HEK293 (cell line): ENCODE measurements at regions not wholly inside any gene's neighbourhood (a gene's known extent, or its start where the extent isn't known, plus 50 kb on each side); places are given as distances from the start of the nearest gene placed in this dataset.

Experiments used
- CTCF ChIA-PET: fragments of 350-600 bp; formaldehyde crosslinking; extraction: SDS; loops from one replicate; lab custom pipeline; 2021; ENCODE audit warnings: antibody characterized with exemption; lab: Yijun Ruan, JAX
- POLR2A ChIA-PET: fragments of 300-600 bp; formaldehyde crosslinking; extraction: SDS; loops from one replicate; lab custom pipeline; 2020; ENCODE audit warnings: antibody characterized with exemption, inconsistent platforms; lab: Yijun Ruan, JAX
- H3K27ac ChIP-seq: fragments of 200-500 bp; sonication (Bioruptor generic); 2 replicates; pipeline ENCODE4 v1.5.1; 2014; ENCODE audit warnings: low read depth, low read length, control low read depth, inconsistent platforms; ENCODE audit errors: extremely low read depth
- H3K36me3 ChIP-seq, 2 experiments: fragments of 200-500 bp in 1 of 2; sonication (Bioruptor generic) in 1 of 2; 1 replicate in 1 of 2; 2 replicates in 1 of 2; pipeline ENCODE4 v1.5.1; 2014 to 2017; ENCODE audit warnings: inconsistent platforms in 2 of 2, low read length in 2 of 2; ENCODE audit not compliant: control insufficient read depth in 2 of 2, insufficient read depth in 1 of 2
- H3K4me1 ChIP-seq: fragments of 200-500 bp; sonication (Bioruptor generic); 2 replicates; pipeline ENCODE4 v1.5.1; 2014; ENCODE audit warnings: mild to moderate bottlenecking, low read length, inconsistent platforms; ENCODE audit not compliant: control insufficient read depth, insufficient read depth
- H3K4me3 ChIP-seq: 2 replicates; pipeline ENCODE4 v1.5.1; 2011; ENCODE audit warnings: low read depth, mild to moderate bottlenecking, control low read depth, low read length, moderate library complexity
- H3K9me3 ChIP-seq: fragments of 200-500 bp; sonication (Bioruptor generic); 2 replicates; pipeline ENCODE4 v1.5.1; 2014; ENCODE audit warnings: low read depth, low read length, inconsistent platforms; ENCODE audit not compliant: control insufficient read depth, insufficient read depth
- EGR2 ChIP-seq: fragments of 450-650 bp; formaldehyde crosslinking; IDR thresholded peaks from 2 replicates; pipeline ENCODE4 v1.5.1; 2016; ENCODE audit warnings: low read depth, missing biosample characterization, missing genetic modification characterization
- GLI2 ChIP-seq: fragments of 450-650 bp; formaldehyde crosslinking; IDR thresholded peaks from 2 replicates; pipeline ENCODE4; 2017; ENCODE audit warnings: missing biosample characterization, missing genetic modification characterization, low read depth, borderline replicate concordance
- GLI4 ChIP-seq: fragments of 450-650 bp; formaldehyde crosslinking; IDR thresholded peaks from 2 replicates; pipeline ENCODE4 v1.5.1; 2016; ENCODE audit warnings: missing biosample characterization, missing genetic modification characterization
- GLIS2 ChIP-seq: fragments of 450-650 bp; formaldehyde crosslinking; IDR thresholded peaks from 2 replicates; pipeline ENCODE4 v1.5.1; 2016; ENCODE audit warnings: missing biosample characterization, missing genetic modification characterization
- MYNN ChIP-seq: fragments of 450-650 bp; formaldehyde crosslinking; IDR thresholded peaks from 2 replicates; pipeline ENCODE4 v1.5.1; 2016; ENCODE audit warnings: missing biosample characterization, missing genetic modification characterization, borderline replicate concordance
- OVOL3 ChIP-seq: fragments of 450-650 bp; formaldehyde crosslinking; IDR thresholded peaks from 2 replicates; pipeline ENCODE4 v1.5.1; 2016; ENCODE audit warnings: missing biosample characterization, missing genetic modification characterization
- SCRT2 ChIP-seq: fragments of 450-650 bp; formaldehyde crosslinking; IDR thresholded peaks from 2 replicates; pipeline ENCODE4 v1.5.1; 2016; ENCODE audit warnings: missing biosample characterization, missing genetic modification characterization
- ZBTB49 ChIP-seq: fragments of 450-650 bp; formaldehyde crosslinking; IDR thresholded peaks from 2 replicates; pipeline ENCODE4 v1.5.1; 2016; ENCODE audit warnings: missing biosample characterization, missing genetic modification characterization, low read depth
- ZBTB8A ChIP-seq: fragments of 450-650 bp; formaldehyde crosslinking; IDR thresholded peaks from 2 replicates; pipeline ENCODE4 v1.5.1; 2016; ENCODE audit warnings: missing biosample characterization, missing genetic modification characterization
- ZFHX2 ChIP-seq: fragments of 450-650 bp; formaldehyde crosslinking; conservative IDR thresholded peaks from 2 replicates; pipeline ENCODE4 v1.5.1; 2016; ENCODE audit warnings: missing biosample characterization, missing genetic modification characterization
- ZFP3 ChIP-seq: fragments of 450-650 bp; formaldehyde crosslinking; IDR thresholded peaks from 2 replicates; pipeline ENCODE4 v1.5.1; 2016; ENCODE audit warnings: low read depth, missing biosample characterization, missing genetic modification characterization
- ZNF121 ChIP-seq: fragments of 450-650 bp; formaldehyde crosslinking; IDR thresholded peaks from 2 replicates; pipeline ENCODE4 v1.5.1; 2016; ENCODE audit warnings: missing biosample characterization, missing genetic modification characterization
- ZNF138 ChIP-seq: fragments of 450-650 bp; formaldehyde crosslinking; IDR thresholded peaks from 2 replicates; pipeline ENCODE4 v1.5.1; 2016; ENCODE audit warnings: missing biosample characterization, missing genetic modification characterization, borderline replicate concordance
- ZNF140 ChIP-seq: fragments of 450-650 bp; formaldehyde crosslinking; IDR thresholded peaks from 2 replicates; pipeline ENCODE4 v1.5.1; 2016; ENCODE audit warnings: missing biosample characterization, missing genetic modification characterization
- ZNF394 ChIP-seq: fragments of 450-650 bp; formaldehyde crosslinking; IDR thresholded peaks from 2 replicates; pipeline ENCODE4 v1.5.1; 2016; ENCODE audit warnings: missing biosample characterization, missing genetic modification characterization, mild to moderate bottlenecking, moderate library complexity, borderline replicate concordance
- ZNF48 ChIP-seq: fragments of 450-650 bp; formaldehyde crosslinking; IDR thresholded peaks from 2 replicates; pipeline ENCODE4 v1.5.1; 2016; ENCODE audit warnings: missing biosample characterization, missing genetic modification characterization
- ZNF501 ChIP-seq: fragments of 450-650 bp; formaldehyde crosslinking; IDR thresholded peaks from 2 replicates; pipeline ENCODE4 v1.5.1; 2016; ENCODE audit warnings: missing biosample characterization, missing genetic modification characterization
- ZNF555 ChIP-seq: fragments of 450-650 bp; formaldehyde crosslinking; conservative IDR thresholded peaks from 2 replicates; pipeline ENCODE4 v1.5.1; 2017; ENCODE audit warnings: missing biosample characterization, mild to moderate bottlenecking, missing genetic modification characterization, inconsistent platforms
- ZNF623 ChIP-seq: fragments of 450-650 bp; formaldehyde crosslinking; IDR thresholded peaks from 2 replicates; pipeline ENCODE4 v1.5.1; 2016; ENCODE audit warnings: missing biosample characterization, missing genetic modification characterization
- ZNF701 ChIP-seq: fragments of 450-650 bp; formaldehyde crosslinking; IDR thresholded peaks from 2 replicates; pipeline ENCODE4 v1.5.1; 2016; ENCODE audit warnings: missing biosample characterization, missing genetic modification characterization
- ZNF747 ChIP-seq: fragments of 450-650 bp; formaldehyde crosslinking; IDR thresholded peaks from 2 replicates; pipeline ENCODE4 v1.5.1; 2016; ENCODE audit warnings: missing biosample characterization, missing genetic modification characterization
- ZNF76 ChIP-seq: fragments of 450-650 bp; formaldehyde crosslinking; IDR thresholded peaks from 2 replicates; pipeline ENCODE4; 2016; ENCODE audit warnings: low read depth, missing biosample characterization, missing genetic modification characterization, borderline replicate concordance
- ZNF791 ChIP-seq: fragments of 450-650 bp; formaldehyde crosslinking; IDR thresholded peaks from 2 replicates; pipeline ENCODE4 v1.5.1; 2016; ENCODE audit warnings: missing biosample characterization, missing genetic modification characterization
- TF ChIP-seq, protein P1 (sequence below): fragments of 450-650 bp; formaldehyde crosslinking; IDR thresholded peaks from 2 replicates; pipeline ENCODE4 v1.5.1; 2016; ENCODE audit warnings: missing biosample characterization, missing genetic modification characterization
- TF ChIP-seq, protein P2 (sequence below): fragments of 450-650 bp; formaldehyde crosslinking; IDR thresholded peaks from 2 replicates; pipeline ENCODE4 v1.5.1; 2016; ENCODE audit warnings: missing biosample characterization, missing genetic modification characterization
- TF ChIP-seq, protein P3 (sequence below): fragments of 450-650 bp; formaldehyde crosslinking; IDR thresholded peaks from 2 replicates; pipeline ENCODE4; 2016; ENCODE audit warnings: missing biosample characterization, missing genetic modification characterization

- H3K4me3 ChIP-seq = no peak overlapping the region
- ChIA-PET CTCF (interaction anchor here (1.5 kb wide), 1 partner anchor 10 kb away, joined by 9 read pairs; no protein-coding TSS in a partner anchor), POLR2A (no interaction called here)
- H3K27ac ChIP-seq = no peak overlapping the region
- no peaks in the 10 kb centered on the region for H3K4me1 ChIP-seq
- H3K9me3 ChIP-seq = no peaks in the 10 kb centered on the region
- H3K36me3 ChIP-seq = no peaks in the 10 kb centered on the region
- no peak for TF ChIP-seq ZNF501 (tag by site-specific recombination)
- TF ChIP-seq ZNF121 (tag by site-specific recombination) = no peak
- TF ChIP-seq ZBTB49 (tag by site-specific recombination) = no peak
- no peak for TF ChIP-seq ZNF623 (tag by site-specific recombination)
- no peak for TF ChIP-seq ZNF48 (tag by site-specific recombination)
- no peak for TF ChIP-seq ZFHX2 (tag by site-specific recombination)
- TF ChIP-seq ZBTB8A = no peak
- TF ChIP-seq GLI2 (tag by site-specific recombination) = no peak
- no peak for TF ChIP-seq ZNF138 (tag by site-specific recombination)
- TF ChIP-seq, protein P1, sequence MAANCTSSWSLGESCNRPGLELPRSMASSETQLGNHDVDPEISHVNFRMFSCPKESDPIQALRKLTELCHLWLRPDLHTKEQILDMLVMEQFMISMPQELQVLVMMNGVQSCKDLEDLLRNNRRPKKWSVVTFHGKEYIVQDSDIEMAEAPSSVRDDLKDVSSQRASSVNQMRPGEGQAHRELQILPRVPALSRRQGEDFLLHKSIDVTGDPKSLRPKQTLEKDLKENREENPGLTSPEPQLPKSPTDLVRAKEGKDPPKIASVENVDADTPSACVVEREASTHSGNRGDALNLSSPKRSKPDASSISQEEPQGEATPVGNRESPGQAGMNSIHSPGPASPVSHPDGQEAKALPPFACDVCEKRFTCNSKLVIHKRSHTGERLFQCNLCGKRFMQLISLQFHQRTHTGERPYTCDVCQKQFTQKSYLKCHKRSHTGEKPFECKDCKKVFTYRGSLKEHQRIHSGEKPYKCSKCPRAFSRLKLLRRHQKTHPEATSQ = no peak
- no peak for TF ChIP-seq ZNF747
- TF ChIP-seq ZNF140 (tag by site-specific recombination) = no peak
- TF ChIP-seq, protein P2, sequence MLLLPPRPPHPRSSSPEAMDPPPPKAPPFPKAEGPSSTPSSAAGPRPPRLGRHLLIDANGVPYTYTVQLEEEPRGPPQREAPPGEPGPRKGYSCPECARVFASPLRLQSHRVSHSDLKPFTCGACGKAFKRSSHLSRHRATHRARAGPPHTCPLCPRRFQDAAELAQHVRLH = no peak
- TF ChIP-seq ZNF791 (tag by site-specific recombination) = no peak
- no peak for TF ChIP-seq ZNF701 (tag by site-specific recombination)
- TF ChIP-seq GLIS2 (tag by site-specific recombination) = no peak
- TF ChIP-seq GLI4 = no peak
- TF ChIP-seq SCRT2 (tag by site-specific recombination) = no peak
- TF ChIP-seq, protein P3, sequence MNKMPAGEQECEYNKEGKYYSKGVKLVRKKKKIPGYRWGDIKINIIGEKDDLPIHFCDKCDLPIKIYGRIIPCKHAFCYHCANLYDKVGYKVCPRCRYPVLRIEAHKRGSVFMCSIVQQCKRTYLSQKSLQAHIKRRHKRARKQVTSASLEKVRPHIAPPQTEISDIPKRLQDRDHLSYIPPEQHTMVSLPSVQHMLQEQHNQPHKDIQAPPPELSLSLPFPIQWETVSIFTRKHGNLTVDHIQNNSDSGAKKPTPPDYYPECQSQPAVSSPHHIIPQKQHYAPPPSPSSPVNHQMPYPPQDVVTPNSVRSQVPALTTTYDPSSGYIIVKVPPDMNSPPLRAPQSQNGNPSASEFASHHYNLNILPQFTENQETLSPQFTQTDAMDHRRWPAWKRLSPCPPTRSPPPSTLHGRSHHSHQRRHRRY (tag by site-specific recombination) = no peak
- no peak for TF ChIP-seq ZFP3
Observed at GRCh38 chr20:34180460-34181120, 60.6 kb upstream of the ASIP start.

DNA sequence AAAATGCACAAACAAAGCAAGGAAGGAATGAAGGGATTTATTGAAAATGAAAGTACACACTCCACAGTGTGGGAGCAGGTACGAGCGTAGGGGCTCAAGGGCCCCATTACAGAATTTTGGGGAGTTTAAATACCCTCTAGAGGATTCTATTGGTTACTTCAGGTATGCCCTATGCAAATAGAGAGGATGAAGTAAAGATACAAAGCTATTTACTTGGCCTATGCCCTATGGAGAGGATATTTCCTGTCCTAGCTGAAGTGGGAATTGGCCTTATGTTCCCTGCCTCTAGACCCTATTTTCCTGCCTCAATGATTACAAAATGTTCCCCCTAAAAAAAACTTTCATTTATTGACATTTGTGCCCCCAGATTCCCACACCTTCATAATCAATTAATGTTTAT lies 59.7 kb upstream of the ASIP start:
- no peaks in the 10 kb centered on the region for H3K36me3 ChIP-seq
- POLR2A ChIA-PET = no interaction called here
- no peaks in the 10 kb centered on the region for H3K4me1 ChIP-seq
- TF ChIP-seq OVOL3 = no peak
- TF ChIP-seq ZNF791 (tag by site-specific recombination) = no peak
- TF ChIP-seq ZNF394 (tag by site-specific recombination) = no peak
- no peak for TF ChIP-seq EGR2 (tag by site-specific recombination)
- TF ChIP-seq ZNF76 (tag by site-specific recombination) = no peak
- no peak for TF ChIP-seq MYNN (tag by site-specific recombination)
- TF ChIP-seq ZNF555 = no peak
- H3K27ac ChIP-seq = no peak overlapping the region
- no peak overlapping the region for H3K4me3 ChIP-seq
- CTCF ChIA-PET = interaction anchor here (0.9 to 1.8 kb wide), 2 partner anchors 9 to 16 kb away, joined by 3 to 5 read pairs; no protein-coding TSS in a partner anchor
- H3K9me3 ChIP-seq = no peaks in the 10 kb centered on the region
